GM12865 (cell line): ENCODE measurements at regions not wholly inside any gene's neighbourhood (a gene's known extent, or its start where the extent isn't known, plus 50 kb on each side); places are given as distances from the start of the nearest gene placed in this dataset.

ENCODE experiments used
- DNase-seq: peaks from one replicate; pipeline ENCODE4 v3.0.0; 2010; ENCODE audit warnings: low read depth
- H3K4me3 ChIP-seq: 2 replicates; pipeline ENCODE4 v1.5.1; 2011; ENCODE audit warnings: mild to moderate bottlenecking, low read depth, low read length, control low read depth
- TF ChIP-seq, protein P1 (sequence below): IDR thresholded peaks from 2 replicates; pipeline ENCODE4 v1.5.1; 2011; ENCODE audit warnings: low read length, control low read depth, low read depth, inconsistent platforms; ENCODE audit not compliant: insufficient read depth; ENCODE audit errors: missing control alignments

GRCh38 chr6:76222189-76222588 lies 149.7 kb upstream of the IMPG1 start:
- TF ChIP-seq, protein P1, sequence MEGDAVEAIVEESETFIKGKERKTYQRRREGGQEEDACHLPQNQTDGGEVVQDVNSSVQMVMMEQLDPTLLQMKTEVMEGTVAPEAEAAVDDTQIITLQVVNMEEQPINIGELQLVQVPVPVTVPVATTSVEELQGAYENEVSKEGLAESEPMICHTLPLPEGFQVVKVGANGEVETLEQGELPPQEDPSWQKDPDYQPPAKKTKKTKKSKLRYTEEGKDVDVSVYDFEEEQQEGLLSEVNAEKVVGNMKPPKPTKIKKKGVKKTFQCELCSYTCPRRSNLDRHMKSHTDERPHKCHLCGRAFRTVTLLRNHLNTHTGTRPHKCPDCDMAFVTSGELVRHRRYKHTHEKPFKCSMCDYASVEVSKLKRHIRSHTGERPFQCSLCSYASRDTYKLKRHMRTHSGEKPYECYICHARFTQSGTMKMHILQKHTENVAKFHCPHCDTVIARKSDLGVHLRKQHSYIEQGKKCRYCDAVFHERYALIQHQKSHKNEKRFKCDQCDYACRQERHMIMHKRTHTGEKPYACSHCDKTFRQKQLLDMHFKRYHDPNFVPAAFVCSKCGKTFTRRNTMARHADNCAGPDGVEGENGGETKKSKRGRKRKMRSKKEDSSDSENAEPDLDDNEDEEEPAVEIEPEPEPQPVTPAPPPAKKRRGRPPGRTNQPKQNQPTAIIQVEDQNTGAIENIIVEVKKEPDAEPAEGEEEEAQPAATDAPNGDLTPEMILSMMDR, result no peak
- no peak for DNase-seq
- H3K4me3 ChIP-seq, result no peak overlapping the region

DNA sequence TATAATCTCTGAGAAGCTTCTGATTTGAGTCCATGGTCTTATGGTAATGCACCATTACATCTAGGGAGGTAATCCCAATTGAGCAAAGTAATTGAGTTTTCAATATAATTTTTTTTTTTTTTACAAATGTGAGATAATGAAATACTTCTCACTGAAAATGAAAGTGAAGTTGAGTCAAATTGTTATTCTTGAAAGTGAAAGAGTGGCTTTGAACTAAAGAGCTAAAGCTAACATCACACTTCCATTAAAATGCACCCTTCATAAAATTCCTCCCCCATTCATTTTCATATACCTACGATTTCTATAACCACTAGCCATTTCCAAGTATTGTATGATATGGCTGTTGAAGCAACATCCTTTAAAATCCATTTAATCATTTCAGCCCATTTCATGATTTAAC lies 149.1 kb upstream of the IMPG1 start:
- TF ChIP-seq, protein P1, result no peak
- DNase-seq, result peak; percentile 11
- no peak overlapping the region for H3K4me3 ChIP-seq

- DNase-seq, result no peak
- no peak overlapping the region for H3K4me3 ChIP-seq
- TF ChIP-seq, protein P1, result no peak
Measured at GRCh38 chr6:76220805-76221204, 148.3 kb upstream of the IMPG1 start.

DNA sequence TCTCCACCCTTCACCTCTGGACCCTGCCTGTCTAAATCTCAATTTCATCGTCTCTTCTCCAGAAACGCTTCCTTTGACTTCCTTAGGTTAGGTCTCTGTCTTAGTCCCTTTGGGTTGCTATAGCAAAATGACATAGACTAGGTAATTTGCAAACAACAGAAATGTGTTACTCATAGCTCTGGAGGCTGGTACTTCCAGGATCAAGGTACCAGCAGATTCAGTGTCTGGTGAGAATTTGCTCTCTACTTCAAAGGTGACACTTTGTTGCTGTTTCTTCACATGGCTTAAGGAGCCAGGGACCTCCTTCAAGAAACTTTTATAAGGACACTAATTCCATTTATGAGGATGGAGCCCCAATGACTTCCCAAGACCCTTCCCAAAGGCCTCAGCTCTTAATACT lies 145.1 kb upstream of the IMPG1 start:
- H3K4me3 ChIP-seq, result no peak overlapping the region
- TF ChIP-seq, protein P1, result no peak
- DNase-seq, result no peak

GRCh38 chr6:76214546-76214945 lies 142.1 kb upstream of the IMPG1 start:
- no peak for DNase-seq
- TF ChIP-seq, protein P1, result no peak
- no peak overlapping the region for H3K4me3 ChIP-seq

DNA sequence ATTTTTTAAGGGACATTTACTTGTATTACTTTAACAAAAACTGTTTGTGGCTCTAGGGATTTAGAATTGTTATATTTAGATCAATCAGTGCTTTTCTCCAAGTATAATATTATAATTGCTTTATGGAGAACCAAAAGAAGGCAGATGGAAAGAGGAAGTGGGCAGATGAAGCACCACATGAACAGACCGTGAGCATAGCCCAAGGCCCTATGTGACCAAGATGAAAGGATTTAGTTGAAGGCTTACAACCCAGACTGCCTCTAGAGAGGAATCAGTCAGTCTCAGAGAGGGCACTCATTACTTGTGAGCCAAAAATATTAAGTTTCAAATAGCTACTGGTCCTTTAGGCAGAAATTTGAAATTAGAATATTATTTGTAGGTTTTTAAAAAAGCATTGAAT lies 102.3 kb upstream of the IMPG1 start:
- no peak overlapping the region for H3K4me3 ChIP-seq
- TF ChIP-seq, protein P1, result no peak
- no peak for DNase-seq

DNA sequence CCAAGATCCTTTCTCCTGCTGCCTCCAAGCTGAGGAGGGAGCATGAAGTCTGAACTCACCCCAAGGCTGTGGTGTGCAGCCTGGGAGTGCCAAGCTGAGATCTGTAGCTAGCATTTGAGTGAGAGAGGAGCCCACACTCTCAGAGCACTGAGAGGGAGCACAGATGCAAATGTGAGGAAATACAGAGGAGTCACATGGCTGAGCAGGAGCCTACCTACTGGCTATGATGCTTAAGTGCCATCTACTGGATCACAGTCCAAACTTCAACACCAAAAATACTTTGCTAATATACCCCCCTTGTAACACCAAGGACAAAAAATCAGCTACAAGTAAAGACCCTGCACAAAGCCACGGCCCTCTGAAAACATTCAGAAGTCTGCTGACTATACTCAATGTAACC lies 94.4 kb upstream of the IMPG1 start:
- TF ChIP-seq, protein P1, result peak; percentile 7
- no peak overlapping the region for H3K4me3 ChIP-seq
- no peak for DNase-seq
